Cardiac muscle cell (in vitro differentiated cells and primary cell): ENCODE measurements at regions not wholly inside any gene's neighbourhood (a gene's known extent, or its start where the extent isn't known, plus 50 kb on each side); places are given as distances from the start of the nearest gene placed in this dataset.

Source experiments
- DNase-seq, 2 donors: peaks; one replicate each; pipeline versions ENCODE4 v3.0.0 to v3.0.0-alpha.2; 2010 to 2017; ENCODE audit warnings: low read depth in 1 of 2, low spot score in 1 of 2
- H3K27ac ChIP-seq: fragments of 200-600 bp; sonication (generic); 2 replicates; pipeline ENCODE4 v1.5.1; 2016
- H3K27me3 ChIP-seq: fragments of 200-600 bp; sonication (generic); 2 replicates; pipeline ENCODE4 v1.6.0; 2016; ENCODE audit warnings: control low read depth
- H3K36me3 ChIP-seq: fragments of 200-600 bp; sonication (generic); 2 replicates; pipeline ENCODE4 v1.5.1; 2016; ENCODE audit warnings: control low read depth
- H3K4me1 ChIP-seq: fragments of 200-600 bp; sonication (generic); 2 replicates; pipeline ENCODE4 v1.8.1; 2017; ENCODE audit warnings: low read depth, mild to moderate bottlenecking, mixed run types
- H3K4me3 ChIP-seq: fragments of 200-600 bp; sonication (generic); 2 replicates; pipeline ENCODE4 v1.5.1; 2016; ENCODE audit warnings: mild to moderate bottlenecking
- H3K9me3 ChIP-seq: fragments of 200-600 bp; sonication (generic); 2 replicates; pipeline ENCODE4 v1.5.1; 2017; ENCODE audit warnings: low read depth, mild to moderate bottlenecking, control low read depth
- TF ChIP-seq, protein P1 (sequence below): IDR thresholded peaks from 2 replicates; pipeline ENCODE4 v1.5.1; 2012; ENCODE audit warnings: low read depth, mild to moderate bottlenecking, low read length

DNA sequence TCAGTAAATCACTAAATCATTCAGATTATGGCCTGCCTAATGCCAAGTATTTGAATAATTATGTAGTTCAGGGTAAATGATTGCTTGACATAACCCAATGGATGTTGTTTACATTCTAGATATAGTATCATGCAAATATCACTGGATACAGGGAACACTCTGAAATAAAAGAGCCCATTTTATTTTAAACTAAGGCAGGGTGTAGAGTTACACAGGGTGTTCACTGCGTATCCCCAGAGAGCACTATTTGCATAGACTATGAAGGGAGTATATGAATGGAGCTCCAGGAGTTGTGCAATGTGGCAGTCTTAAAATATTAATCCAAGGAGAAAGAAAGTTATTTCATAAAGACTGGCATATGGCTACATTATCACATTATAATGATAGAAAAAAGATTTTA, 701.1 kb upstream of the KLHL29 start:
- Histone ChIP-seq H3K9me3 (no peaks in the 10 kb centered on the region), H3K4me3 (no peak overlapping the region), H3K27me3 (no peaks in the 10 kb centered on the region), H3K27ac (no peak overlapping the region), H3K4me1 (no peaks in the 10 kb centered on the region), H3K36me3 (no peaks in the 10 kb centered on the region)
- TF ChIP-seq, protein P1, sequence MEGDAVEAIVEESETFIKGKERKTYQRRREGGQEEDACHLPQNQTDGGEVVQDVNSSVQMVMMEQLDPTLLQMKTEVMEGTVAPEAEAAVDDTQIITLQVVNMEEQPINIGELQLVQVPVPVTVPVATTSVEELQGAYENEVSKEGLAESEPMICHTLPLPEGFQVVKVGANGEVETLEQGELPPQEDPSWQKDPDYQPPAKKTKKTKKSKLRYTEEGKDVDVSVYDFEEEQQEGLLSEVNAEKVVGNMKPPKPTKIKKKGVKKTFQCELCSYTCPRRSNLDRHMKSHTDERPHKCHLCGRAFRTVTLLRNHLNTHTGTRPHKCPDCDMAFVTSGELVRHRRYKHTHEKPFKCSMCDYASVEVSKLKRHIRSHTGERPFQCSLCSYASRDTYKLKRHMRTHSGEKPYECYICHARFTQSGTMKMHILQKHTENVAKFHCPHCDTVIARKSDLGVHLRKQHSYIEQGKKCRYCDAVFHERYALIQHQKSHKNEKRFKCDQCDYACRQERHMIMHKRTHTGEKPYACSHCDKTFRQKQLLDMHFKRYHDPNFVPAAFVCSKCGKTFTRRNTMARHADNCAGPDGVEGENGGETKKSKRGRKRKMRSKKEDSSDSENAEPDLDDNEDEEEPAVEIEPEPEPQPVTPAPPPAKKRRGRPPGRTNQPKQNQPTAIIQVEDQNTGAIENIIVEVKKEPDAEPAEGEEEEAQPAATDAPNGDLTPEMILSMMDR, result no peak
- no peak for DNase-seq

DNA sequence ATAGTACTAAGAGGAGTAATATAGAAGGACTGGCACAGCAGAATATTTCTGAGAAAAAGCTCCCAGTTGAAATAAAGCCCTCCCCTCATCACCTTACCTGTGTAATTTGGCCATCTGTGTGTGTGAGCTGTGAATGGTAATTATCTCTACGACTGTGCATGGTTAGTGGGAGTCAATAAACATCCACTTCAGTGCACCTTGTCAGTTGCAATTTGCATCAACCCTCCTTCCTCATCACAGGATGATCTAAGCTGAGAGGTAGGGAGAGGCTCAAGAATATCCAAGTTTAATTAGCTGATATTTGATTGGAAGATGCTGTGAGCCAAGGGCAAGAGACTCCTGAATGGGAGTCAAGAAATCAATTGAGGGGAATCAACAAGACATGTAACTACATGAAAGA, 694.9 kb upstream of the KLHL29 start:
- Histone ChIP-seq H3K9me3 (no peaks in the 10 kb centered on the region), H3K4me1 (peaks cover 6% of the 10 kb centered on the region), H3K36me3 (no peaks in the 10 kb centered on the region), H3K4me3 (no peak overlapping the region), H3K27ac (no peak overlapping the region), H3K27me3 (no peaks in the 10 kb centered on the region)
- no peak for DNase-seq
- TF ChIP-seq, protein P1, result no peak

DNA sequence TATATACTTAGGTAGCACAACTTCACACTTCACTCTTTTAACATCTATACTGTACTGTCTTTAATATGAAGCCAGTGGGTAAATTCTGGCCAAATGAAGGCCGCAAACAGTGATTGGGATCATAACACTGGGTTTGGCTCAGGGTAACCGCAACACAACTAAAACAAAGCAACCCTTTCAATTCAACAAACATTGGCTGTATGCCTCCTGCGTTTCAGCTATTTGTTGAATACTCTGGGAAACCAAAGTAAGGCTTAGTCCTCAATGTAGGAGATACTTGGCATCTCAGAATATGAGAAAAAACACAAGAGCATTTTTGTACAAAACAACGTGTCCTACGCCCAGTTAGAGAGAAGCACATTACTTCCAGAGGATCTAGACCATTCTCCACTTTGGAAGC, 693.3 kb upstream of the KLHL29 start:
- DNase-seq, result no peak
- H3K4me3 ChIP-seq, result no peak overlapping the region
- no peaks in the 10 kb centered on the region for H3K9me3 ChIP-seq
- H3K36me3 ChIP-seq, result no peaks in the 10 kb centered on the region
- no peak overlapping the region for H3K27ac ChIP-seq
- H3K4me1 ChIP-seq, result peaks cover 10% of the 10 kb centered on the region
- TF ChIP-seq, protein P1, result no peak
- H3K27me3 ChIP-seq, result no peaks in the 10 kb centered on the region

DNA sequence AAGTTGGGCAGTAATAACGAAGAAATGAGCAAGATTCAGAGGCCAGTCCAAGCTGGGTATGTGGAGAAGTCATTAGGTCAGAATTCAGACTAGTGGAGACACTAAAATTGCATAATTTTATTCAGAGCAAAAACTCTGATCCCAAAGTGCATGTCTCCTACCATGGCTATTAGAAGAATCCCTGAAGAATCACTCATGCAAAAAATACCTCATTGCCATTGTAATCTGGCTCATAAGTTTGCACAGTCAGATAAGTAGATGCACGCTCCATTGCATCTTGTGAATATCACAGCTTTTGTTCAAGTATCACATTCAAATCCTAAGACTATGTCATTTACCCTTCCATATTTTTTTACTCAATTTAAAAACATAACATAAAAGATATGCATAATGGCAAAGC, 692.2 kb upstream of the KLHL29 start:
- Histone ChIP-seq H3K9me3 (no peaks in the 10 kb centered on the region), H3K27ac (no peak overlapping the region), H3K27me3 (no peaks in the 10 kb centered on the region), H3K4me3 (no peak overlapping the region), H3K36me3 (no peaks in the 10 kb centered on the region), H3K4me1 (peaks cover 10% of the 10 kb centered on the region)
- TF ChIP-seq, protein P1, result no peak
- DNase-seq, result no peak

DNA sequence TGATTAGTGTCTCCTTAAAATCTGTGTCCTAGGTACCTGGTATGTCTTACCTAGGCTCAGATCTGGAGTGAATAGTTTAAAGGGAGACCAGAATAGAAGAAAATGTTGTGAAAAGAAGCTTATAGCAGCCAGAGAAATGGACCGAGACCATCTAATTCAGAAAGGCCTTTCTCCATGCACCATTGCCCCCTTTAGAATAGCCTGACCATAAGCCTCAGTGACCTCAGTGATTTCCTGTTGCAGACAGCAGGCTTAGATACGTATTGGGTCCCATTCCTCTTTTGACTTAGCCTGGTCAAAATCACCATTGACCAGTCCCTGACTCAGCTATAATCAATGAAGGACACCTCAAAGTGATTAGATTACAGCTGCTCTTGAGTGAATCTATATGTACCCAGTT, 690.7 kb upstream of the KLHL29 start:
- no peaks in the 10 kb centered on the region for H3K27me3 ChIP-seq
- H3K36me3 ChIP-seq, result no peaks in the 10 kb centered on the region
- H3K9me3 ChIP-seq, result no peaks in the 10 kb centered on the region
- no peak overlapping the region for H3K27ac ChIP-seq
- TF ChIP-seq, protein P1, result no peak
- no peak for DNase-seq
- H3K4me1 ChIP-seq, result peaks cover 10% of the 10 kb centered on the region
- no peak overlapping the region for H3K4me3 ChIP-seq

DNA sequence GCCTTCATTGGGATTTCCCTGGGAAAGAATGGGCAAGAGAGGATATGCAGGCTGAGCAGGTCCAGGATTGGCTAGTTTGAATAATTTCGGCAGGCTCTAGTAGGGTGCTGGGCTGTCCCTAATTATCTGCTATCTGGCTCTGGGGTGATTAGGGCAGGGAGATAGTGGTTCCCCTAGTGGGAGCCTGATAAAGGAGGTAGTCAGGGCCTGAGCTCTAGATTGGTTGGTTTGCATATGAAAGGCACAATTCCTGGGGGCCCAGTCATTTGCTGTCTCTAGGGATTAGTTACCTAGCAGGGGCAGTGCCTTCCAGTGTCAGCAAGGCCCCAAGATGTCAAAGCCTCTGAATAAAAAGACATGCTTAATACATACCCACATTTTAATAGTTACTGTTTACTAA, 690.1 kb upstream of the KLHL29 start:
- Histone ChIP-seq H3K27ac (no peak overlapping the region), H3K9me3 (no peaks in the 10 kb centered on the region), H3K4me1 (peaks cover 10% of the 10 kb centered on the region), H3K4me3 (no peak overlapping the region), H3K27me3 (no peaks in the 10 kb centered on the region), H3K36me3 (no peaks in the 10 kb centered on the region)
- TF ChIP-seq, protein P1, result no peak
- DNase-seq, result no peak
